HepG2 (cell line): ENCODE measurements at regions not wholly inside any gene's neighbourhood (a gene's known extent, or its start where the extent isn't known, plus 50 kb on each side); places are given as distances from the start of the nearest gene placed in this dataset.
"Not testable (repeated sequence)": the region's sequence is repeated elsewhere in the genome, so short reads cannot be mapped to it uniquely, and the experiment has no call there.

ENCODE experiments used
- ATAC-seq: fragments of 200-7000 bp; cut with Tn5 transposase; 3 replicates; pipeline ENCODE4 v1.9.1; 2020; ENCODE audit warnings: mild to moderate bottlenecking, moderate library complexity
- BruUV-seq: library from RNA; stranded (reverse); fragments of 400-500 nt; replicated peaks from 2 replicates; lab custom pipeline; 2021; lab: Mats Ljungman, UMichigan
- CTCF ChIA-PET: fragments of 300-600 bp; formaldehyde crosslinking; extraction: SDS; loops from one replicate; lab custom pipeline; 2021; ENCODE audit warnings: low total read pairs, inconsistent platforms, low intra/inter-chr PET ratio; lab: Yijun Ruan, JAX
- POLR2A ChIA-PET: fragments of 350-600 bp; sonication (Branson Sonifier 250); formaldehyde crosslinking; loops from one replicate; lab custom pipeline; 2020; ENCODE audit warnings: antibody characterized with exemption, inconsistent platforms; lab: Yijun Ruan, JAX
- DNase-seq: peaks from one replicate; pipeline ENCODE4 v3.0.0-alpha.2; 2015; ENCODE audit warnings: low spot score
- FAIRE-seq: peaks from 3 replicates; lab custom pipeline; 2011; peaks lifted over from hg19 to GRCh38; lab: Jason Lieb, UNC
- H2AFZ ChIP-seq: one replicate; pipeline ENCODE4 v1.6.1; 2011; ENCODE audit warnings: low read length, inconsistent platforms
- H3K27ac ChIP-seq: fragments of 300-600 bp; 3 replicates; pipeline ENCODE4 v1.8.0; 2011; ENCODE audit warnings: mixed run types, mild to moderate bottlenecking, mixed read lengths, low read length, inconsistent platforms; ENCODE audit not compliant: insufficient read depth; ENCODE audit errors: extremely low read length
- H3K27me3 ChIP-seq, 2 experiments: fragments of 200-600 bp in 1 of 2; 2 replicates in 1 of 2; 3 replicates in 1 of 2; pipeline versions ENCODE4 v1.6.0 to v1.8.0; 2011; ENCODE audit warnings: low read length in 2 of 2, mild to moderate bottlenecking in 2 of 2, moderate library complexity in 2 of 2, inconsistent platforms in 1 of 2; ENCODE audit not compliant: insufficient read depth in 2 of 2, control insufficient read depth in 1 of 2
- H3K36me3 ChIP-seq, 2 experiments: fragments of 200-600 bp in 1 of 2; replicated peaks in 1 of 2; 2 replicates in 1 of 2; 3 replicates in 1 of 2; pipeline versions ENCODE4 v1.5.1 to v1.8.0; 2011; ENCODE audit warnings: low read length in 2 of 2, inconsistent platforms in 1 of 2; ENCODE audit not compliant: insufficient read depth in 2 of 2, control insufficient read depth in 1 of 2
- H3K4me1 ChIP-seq: 2 replicates; pipeline ENCODE4 v1.5.1; 2012; ENCODE audit warnings: low read length, inconsistent platforms; ENCODE audit not compliant: insufficient read depth
- H3K4me2 ChIP-seq: 2 replicates; pipeline ENCODE4 v1.6.0; 2011; ENCODE audit warnings: low read depth, low read length, inconsistent platforms
- H3K4me3 ChIP-seq, 3 experiments: fragments of 200-600 bp in 1 of 3; sonication (generic), shearing (Covaris generic) in 1 of 3; replicated peaks in 1 of 3; 2 replicates each; pipeline ENCODE4 v1.5.1; 2011 to 2016; ENCODE audit warnings: low read length in 3 of 3, inconsistent platforms in 2 of 3, low read depth in 2 of 3, mild to moderate bottlenecking in 2 of 3, control low read depth in 1 of 3, mixed read lengths in 1 of 3; ENCODE audit not compliant: insufficient read depth in 1 of 3
- H3K79me2 ChIP-seq: one replicate; pipeline ENCODE4 v1.6.1; 2011; ENCODE audit warnings: low read length, inconsistent platforms; ENCODE audit not compliant: insufficient read depth
- H3K9ac ChIP-seq: 2 replicates; pipeline ENCODE4 v1.6.0; 2011; ENCODE audit warnings: mild to moderate bottlenecking, low read depth, low read length, inconsistent platforms; ENCODE audit not compliant: insufficient read depth
- H3K9me3 ChIP-seq: 2 replicates; pipeline ENCODE4 v1.5.1; 2012; ENCODE audit warnings: mild to moderate bottlenecking, low read length
- H4K20me1 ChIP-seq: 2 replicates; pipeline ENCODE4 v1.6.0; 2011; ENCODE audit warnings: inconsistent platforms, mild to moderate bottlenecking, low read length, moderate library complexity; ENCODE audit not compliant: insufficient read depth
- MAFF ChIP-seq: IDR thresholded peaks from 2 replicates; pipeline ENCODE4 v1.6.1; 2011; ENCODE audit warnings: low read depth, low read length, improper control_type of control experiment
- MAFK ChIP-seq, 2 experiments: IDR thresholded peaks in 1 of 2; conservative IDR thresholded peaks in 1 of 2; 2 replicates each; pipeline ENCODE4 v1.6.1; 2011; ENCODE audit warnings: improper control_type of control experiment in 2 of 2, low read length in 2 of 2
- WGBS: methylation state at CpG from one replicate; pipeline ENCODE4 v1.1.6; 2017; ENCODE audit warnings: low lambda C conversion rate; 5-methylcytosine and 5-hydroxymethylcytosine counted together
- in situ Hi-C: cut with HindIII; loops from 2 replicates; pipeline ENCODE4 v1.10.0; 2017; ENCODE audit warnings: low pct_unique_long_range_greater_than_20kb; ENCODE audit not compliant: extremely low pct_ligation_motif_present
- intact Hi-C: fragments of 100-400 bp; cut with micrococcal nuclease; formaldehyde crosslinking; loops from one replicate; pipeline ENCODE4 v1.10.0; 2022; ENCODE audit not compliant: unreplicated experiment

DNA sequence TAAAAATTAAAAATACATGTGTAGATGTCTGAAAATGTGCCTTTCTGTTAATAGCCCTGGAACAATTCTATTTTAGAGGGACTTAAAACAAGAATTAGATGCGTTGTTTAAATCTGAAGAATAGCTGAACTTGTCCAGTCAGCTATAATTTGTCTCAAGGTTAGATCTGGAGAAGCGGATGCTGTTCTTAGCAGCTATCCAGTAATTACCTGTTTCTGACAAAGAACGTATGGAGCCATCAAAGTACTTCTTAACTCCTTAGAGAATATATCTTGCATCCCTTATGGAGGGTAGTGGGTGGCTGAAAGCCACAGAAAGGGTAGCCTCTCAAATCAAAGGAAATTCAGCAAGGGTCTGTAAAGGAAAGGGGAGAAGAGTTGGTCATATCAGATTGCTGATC lies 160.4 kb downstream of the SEPTIN7 start:
- H2AFZ ChIP-seq, H3K9ac ChIP-seq, POLR2A ChIA-PET, H3K36me3 ChIP-seq, CTCF ChIA-PET, H3K27me3 ChIP-seq, ATAC-seq, H3K27ac ChIP-seq, intact Hi-C loops, H3K4me2 ChIP-seq, BruUV-seq, H3K9me3 ChIP-seq, H3K4me1 ChIP-seq, FAIRE-seq, H3K4me3 ChIP-seq, DNase-seq, in situ Hi-C loops, H4K20me1 ChIP-seq, H3K79me2 ChIP-seq: not testable (repeated sequence)
- TF ChIP-seq MAFF (peak; percentile 5; the same call in 1 of the 2 replicates), MAFK (conservative IDR thresholded peaks at IDR 0.05 in 1 of 2, IDR thresholded peaks at IDR 0.05 in 1 of 2; ENCODE audit: low read length in 2 of 2) (peak; percentile 22 to 52; a peak in 1 of 4 replicates)
- 18% methylated on average over 3 of the region's 3 CpGs for WGBS

DNA sequence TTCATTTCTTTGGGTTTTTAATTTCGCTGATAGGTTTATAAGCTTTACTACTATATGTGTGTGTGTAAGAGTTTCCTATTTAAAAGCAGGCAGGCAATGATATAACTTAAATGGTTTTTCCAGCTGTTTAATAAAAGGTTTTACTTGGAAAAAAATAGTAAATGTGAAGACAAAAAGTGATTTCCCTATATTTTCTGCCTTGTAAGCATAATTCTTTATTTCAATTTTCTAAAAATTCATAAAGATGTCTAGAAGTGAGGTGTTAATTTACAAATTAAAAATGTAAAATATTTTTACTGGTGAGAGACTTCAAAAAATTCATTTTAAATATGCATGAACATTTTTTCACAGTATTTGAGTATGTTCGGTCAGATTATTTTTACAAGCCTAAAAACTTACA lies 161.8 kb downstream of the SEPTIN7 start:
- DNase-seq, CTCF ChIA-PET, POLR2A ChIA-PET, H3K4me1 ChIP-seq: not testable (repeated sequence)
- TF ChIP-seq MAFF = peak; percentile 43; the same call in 1 of the 2 replicates
- TF ChIP-seq MAFK (conservative IDR thresholded peaks at IDR 0.05 in 1 of 2, IDR thresholded peaks at IDR 0.05 in 1 of 2; ENCODE audit: low read length in 2 of 2) = peak; percentile 4 to 78; a peak in 2 of 4 replicates
- TF ChIP-seq, all 625 proteins: peak for 2; not testable (repeated sequence) for 623
- in situ Hi-C loops, ATAC-seq, H3K27ac ChIP-seq, BruUV-seq, H2AFZ ChIP-seq, H3K4me3 ChIP-seq, intact Hi-C loops, FAIRE-seq, H3K27me3 ChIP-seq, H3K79me2 ChIP-seq, H3K9me3 ChIP-seq, H3K36me3 ChIP-seq, H3K4me2 ChIP-seq, H3K9ac ChIP-seq, H4K20me1 ChIP-seq: not testable (repeated sequence)
- WGBS = 65% methylated on average over 2 of the region's 2 CpGs
